Heart left ventricle (tissue), 13 donors: ENCODE measurements at regions not wholly inside any gene's neighbourhood (a gene's known extent, or its start where the extent isn't known, plus 50 kb on each side); places are given as distances from the start of the nearest gene placed in this dataset.

Experiments
- CTCF ChIP-seq, 12 donors: fragments of 200-600 bp; sonication (generic) in 4 of 12; IDR thresholded peaks; one replicate each; pipeline versions ENCODE4 v1.5.0 to v1.8.0; 2018 to 2022; ENCODE audit warnings: antibody characterized with exemption in 12 of 12, mild to moderate bottlenecking in 5 of 12
- POLR2A ChIP-seq, 2 donors: fragments of 450-650 bp; IDR thresholded peaks; one replicate each; pipeline ENCODE4 v1.6.1; 2017; ENCODE audit warnings: antibody characterized with exemption in 2 of 2, mild to moderate bottlenecking in 2 of 2, moderate library complexity in 2 of 2
- donor health status: ischemic (EF 13 %, LVEDD 7.1; RV severe dilation, severe dysfunction).
- donor health status: DM: no; HTN: yes; CAD: no.
- donor health status: DM: no; HTN: no; CAD: no.
- donor health status: ischemic (EF 25% LVEDD 6.9; RV normal size, moderate dysfunction).
- donor health status: ischemic (EF 25% LVEDD 5.7; RV mildly dilated, moderate dysfunction).
- donor health status: ischemic (EF 35%, LVEDD 5.7; RV mildly dilated, moderate dysfunction).
- donor health status: nonischemic (EF 11% LVEDD 7.7; RV severe dilation, severe dysfunction).
- donor health status: DM: yes; HTN: yes; CAD: no.
- donor health status: PGD.
- donor health status: ischemic (EF 29% LVEDD 5.4; RV normal size, mild dysfunction).
- donor health status: nonischemic (EF 23%, LVEDD 6.1; RV moderate dilation, normal function).

- TF ChIP-seq POLR2A (IDR thresholded peaks at IDR 0.05), result no peak
- TF ChIP-seq CTCF (IDR thresholded peaks at IDR 0.05), result no peak
These were observed 204.2 kb downstream of the EMX2 start for GRCh38 chr10:117746541-117747448.
